ENCODE measurements at regions not wholly inside any gene's neighbourhood (a gene's known extent, or its start where the extent isn't known, plus 50 kb on each side); places are given as distances from the start of the nearest gene placed in this dataset.

DNA sequence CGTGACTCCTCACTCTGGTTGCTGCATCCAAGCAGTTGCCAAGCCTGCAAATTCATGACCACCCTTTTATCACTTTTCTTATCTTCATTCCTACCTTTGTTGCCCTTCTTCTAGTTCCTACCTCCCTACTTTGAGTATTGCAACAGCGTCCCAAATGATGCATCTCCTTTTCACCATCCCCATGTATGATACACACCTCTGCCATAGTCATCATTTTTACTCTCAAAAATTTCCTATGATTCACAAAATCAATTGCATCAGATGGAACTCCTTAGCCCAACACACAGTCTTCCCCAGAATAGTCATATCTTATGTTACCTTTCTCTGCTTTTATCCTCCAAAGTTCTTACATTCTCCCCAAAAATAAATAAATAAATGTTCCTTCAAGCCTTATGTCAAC lies 262.6 kb downstream of the TBL1XR1 start:
- DNase-seq (ENCODE audit: low read depth in 4 of 4, low spot score in 2 of 4) = no peak

DNA sequence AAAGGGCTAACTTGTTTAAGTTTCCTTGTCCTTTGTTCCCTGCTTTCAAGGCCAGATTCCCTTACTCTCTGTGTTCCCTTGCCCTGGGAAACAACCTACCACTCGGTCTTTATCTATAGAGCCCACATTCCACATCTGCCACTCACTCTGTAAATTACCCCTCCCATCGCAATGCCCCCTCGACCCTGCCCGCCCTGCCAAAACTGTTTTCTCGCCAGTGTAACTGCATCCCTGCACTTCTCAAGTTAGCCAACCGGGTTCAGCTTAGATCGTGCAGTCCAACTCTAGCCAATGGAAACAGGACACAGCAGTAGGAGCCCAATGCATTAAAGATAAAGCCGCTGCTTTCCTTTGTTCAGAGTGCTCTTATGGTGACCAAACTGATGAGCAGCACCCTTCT lies 263.6 kb downstream of the TBL1XR1 start:
- no peak for DNase-seq (ENCODE audit: low read depth in 4 of 4, low spot score in 2 of 4)

DNA sequence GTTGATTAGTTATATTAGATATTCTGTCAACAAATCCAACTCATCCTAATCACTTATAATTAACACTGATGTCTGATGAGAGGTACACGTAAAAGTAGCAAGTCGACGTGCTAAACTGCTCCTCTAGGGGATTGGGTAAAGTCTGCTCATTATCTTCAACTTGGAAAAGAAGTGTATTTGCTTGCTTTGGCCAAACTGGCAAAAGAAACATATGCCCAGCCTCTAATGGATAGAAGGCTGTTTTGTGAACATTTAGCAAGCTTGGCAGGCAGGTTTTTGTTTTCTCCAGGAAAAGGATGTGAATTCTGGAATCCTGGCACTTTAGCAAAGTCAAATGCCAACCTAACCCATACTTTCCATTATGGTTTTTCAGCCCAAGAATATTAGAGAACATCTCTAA lies 264.8 kb downstream of the TBL1XR1 start:
- no peak for DNase-seq (ENCODE audit: low read depth in 4 of 4, low spot score in 2 of 4)

DNA sequence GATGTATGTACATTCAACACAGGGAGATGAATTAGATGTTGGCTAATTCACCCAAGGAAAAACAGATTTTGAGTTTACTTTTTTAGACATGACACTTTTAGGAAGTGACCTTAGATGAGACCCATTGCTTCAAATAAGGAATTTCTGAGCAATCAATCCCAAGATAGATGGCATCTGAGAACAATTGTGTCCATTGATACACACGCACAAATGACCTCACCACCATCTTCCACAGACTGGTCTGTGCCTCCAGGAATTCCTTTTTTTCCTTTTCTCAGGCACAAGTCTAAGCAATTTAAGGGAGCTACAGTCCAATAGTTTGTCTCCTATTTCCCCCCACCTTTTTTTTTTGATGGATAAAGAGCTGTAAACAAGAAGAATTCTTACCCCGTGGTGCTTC lies 265.3 kb downstream of the TBL1XR1 start:
- no peak for DNase-seq (ENCODE audit: low read depth in 4 of 4, low spot score in 2 of 4)

DNA sequence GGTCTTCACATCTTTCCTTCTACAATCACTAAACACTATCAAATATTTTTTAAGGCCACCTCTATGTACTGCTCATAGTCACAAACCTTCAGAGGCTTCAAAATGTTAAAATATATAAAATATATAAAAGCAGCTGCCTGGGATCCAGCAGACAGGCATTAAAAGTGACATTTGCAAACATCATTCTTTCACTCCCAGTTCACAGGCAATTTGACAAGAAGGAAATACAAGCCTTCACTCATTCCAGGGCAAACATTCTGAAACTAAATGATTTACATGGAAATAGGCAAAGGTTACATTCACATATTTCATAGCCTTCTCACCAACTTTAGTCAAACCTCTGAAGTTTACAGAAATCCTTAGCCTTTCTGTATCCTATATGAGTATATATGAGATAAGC lies 266.3 kb downstream of the TBL1XR1 start:
- DNase-seq (ENCODE audit: low read depth in 4 of 4, low spot score in 2 of 4) = no peak

DNA sequence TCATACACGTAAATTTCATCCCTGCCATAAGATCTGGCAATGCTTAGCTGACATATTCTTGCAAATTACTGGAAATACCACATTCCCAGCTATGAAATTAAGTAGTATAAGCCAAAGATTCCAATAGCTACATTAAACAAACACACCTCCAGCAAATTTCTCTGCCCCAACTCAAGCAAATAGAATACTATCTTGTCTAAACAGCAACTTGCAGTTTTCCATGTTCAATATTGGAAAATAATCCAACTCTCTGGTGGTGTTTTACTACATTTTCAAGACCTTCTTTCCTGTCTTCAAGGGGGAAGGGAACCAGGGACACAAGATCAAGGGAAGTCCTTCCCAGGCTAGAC lies 268.7 kb downstream of the TBL1XR1 start:
- DNase-seq (ENCODE audit: low read depth in 4 of 4, low spot score in 2 of 4) = no peak

DNA sequence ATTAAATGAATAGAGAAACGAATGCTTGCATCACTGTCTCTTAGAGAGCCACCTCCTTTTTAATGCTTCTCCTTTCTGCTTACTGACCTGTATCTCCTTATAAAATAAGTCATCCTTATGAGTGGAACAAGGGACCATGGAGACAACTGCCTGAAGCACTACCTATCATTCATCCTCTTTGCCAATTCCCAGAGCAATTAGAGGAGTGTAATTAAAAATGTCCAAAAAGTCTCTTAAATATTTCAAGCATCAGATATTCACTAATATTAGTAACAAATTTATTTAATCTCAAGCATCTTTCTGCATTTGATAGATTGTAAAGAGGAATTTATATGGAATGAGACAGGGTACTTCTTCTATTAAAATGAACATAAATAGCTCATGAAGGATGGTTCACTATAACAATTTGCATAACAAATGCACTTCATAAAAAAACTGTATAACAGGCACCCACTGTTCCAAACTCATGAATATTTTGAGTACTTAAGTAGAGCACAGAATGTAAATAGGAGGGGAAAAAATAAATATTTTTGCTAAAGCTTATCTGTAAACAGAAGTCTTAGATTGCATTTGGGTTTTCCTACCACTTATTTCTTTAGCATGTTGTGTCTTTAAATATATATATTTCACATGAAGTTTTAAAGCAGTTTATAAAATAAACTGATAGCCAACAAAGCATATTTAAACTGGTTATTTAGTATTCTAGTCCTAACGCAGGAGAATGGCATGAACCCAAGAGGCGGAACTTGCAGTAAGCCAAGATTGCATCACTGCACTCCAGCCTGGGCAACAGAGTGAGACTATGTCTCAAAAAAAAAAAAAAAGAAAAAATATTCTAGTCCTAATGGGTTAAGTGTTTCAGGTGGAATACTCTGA lies 269.3 kb downstream of the TBL1XR1 start:
- DNase-seq (ENCODE audit: low read depth in 4 of 4, low spot score in 2 of 4) = no peak

DNA sequence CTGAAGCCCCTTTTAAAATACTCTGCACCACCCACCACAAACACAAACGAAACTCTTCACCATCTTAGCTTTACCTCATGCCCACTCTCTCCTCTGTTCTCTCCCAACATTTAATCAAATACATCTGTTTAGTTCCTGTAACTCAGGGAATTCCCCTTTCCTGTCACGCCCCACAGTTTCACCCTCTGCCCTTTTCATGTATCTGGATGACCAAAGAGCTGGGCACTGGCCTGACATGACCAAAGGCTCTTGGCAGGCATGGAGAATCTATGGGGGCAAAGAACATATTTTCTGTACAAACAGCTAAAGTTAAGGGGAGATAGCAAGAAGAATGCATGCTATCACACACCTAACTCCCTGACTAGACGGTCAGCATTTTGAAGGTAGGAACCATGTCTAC lies 270.0 kb downstream of the TBL1XR1 start:
- DNase-seq (ENCODE audit: low read depth in 4 of 4, low spot score in 2 of 4) = no peak

DNA sequence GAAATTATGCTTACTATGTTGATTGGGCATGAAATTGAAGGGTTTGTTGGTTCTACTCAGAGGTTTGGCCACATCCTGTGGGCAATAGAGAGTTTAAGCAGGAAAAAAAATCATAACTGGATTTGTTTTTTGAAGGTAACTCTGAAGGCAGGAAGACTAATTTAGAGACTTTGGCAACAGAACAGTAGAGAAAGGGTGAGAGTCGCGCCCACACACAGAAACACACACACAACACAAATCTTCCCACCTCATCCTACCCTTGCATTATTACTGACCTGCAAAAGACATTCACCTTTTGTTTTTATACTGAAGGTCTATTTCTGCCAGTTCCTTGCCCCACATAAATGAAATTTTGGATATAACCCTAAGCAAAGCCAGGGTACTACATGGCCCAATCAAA lies 270.6 kb downstream of the TBL1XR1 start:
- no peak for DNase-seq (ENCODE audit: low read depth in 4 of 4, low spot score in 2 of 4)

DNA sequence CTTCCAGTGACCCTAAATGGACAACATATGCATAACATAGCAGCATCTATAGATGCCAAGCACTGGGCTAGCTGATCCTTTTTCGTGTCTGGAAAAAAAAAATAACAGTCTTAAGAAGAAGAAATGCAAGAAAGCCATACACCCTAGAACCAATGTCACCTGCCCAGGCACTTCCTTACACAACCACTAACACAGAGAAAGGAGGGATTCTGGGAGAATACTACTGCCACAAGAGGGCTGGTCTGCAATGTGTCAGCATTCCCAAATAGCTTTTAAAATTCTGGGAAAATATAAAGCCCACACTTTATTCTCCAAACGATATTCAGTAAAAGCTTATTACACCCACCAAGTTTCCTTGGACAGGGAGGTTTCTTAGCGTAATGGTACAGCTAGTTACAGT lies 271.2 kb downstream of the TBL1XR1 start:
- DNase-seq (ENCODE audit: low read depth in 4 of 4, low spot score in 2 of 4) = no peak

DNA sequence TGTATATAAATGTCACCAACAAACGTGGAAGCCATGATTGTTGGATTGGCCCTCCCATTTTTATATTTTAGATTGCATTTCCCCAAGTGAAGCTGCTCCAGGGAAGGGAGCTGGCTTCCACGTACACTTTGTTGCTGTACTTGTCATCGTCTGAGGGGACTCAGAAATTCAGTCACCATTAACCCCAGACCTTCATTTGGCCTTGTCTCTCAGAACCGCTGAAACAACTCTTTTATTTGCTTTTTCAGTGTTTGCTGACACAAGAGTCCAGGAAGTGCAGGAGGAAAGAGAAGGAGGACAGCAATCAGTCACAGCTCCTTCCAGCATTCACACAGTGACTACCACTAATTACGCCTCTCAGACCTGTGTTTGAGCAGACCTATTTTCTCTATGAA lies 276.5 kb downstream of the TBL1XR1 start:
- DNase-seq (ENCODE audit: low read depth in 4 of 4, low spot score in 2 of 4) = peak in 3 of 4 donors; percentile 38 to 58 (median 44)

DNA sequence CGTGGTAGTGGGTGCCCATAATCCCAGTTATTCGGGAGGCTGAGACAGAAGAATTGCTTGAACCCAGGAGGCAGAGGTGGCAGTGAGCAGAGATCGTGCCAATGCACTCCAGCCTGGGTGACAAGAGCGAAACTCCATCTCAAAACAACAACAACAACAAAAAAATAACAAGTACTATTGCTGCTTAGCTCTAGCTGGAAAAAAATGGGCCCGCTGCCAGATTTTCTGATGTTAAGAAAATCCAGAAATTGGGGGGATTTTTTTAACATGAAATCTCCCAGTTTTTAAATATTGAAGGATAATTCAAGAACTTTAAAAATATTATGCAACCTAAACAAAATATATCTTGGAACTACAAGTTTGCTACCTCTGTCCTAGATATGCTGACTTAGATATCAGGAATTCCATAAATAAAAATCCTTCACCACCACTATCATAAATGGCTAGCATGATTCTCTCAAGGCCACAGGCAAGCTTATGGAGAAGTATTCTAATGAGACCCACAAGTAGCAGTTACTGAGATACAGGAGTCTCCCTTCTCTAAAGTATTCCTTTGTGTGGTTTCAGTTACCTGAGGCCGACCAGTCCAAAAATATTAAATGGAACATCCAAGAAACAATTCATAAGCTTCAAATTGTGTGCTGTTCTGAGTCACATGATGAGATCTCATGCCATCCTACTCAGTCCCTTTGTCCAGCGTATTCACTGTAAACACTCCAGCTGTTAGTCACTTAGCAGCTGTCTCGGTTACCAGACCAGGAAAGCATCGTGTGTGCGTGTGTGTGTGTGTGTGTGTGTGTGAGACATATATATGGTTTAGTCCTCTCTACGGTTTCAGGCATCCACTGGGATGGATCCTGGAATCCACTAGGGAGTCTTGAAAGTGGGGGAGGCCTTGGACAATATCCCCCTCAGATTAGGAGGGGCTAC lies 277.2 kb downstream of the TBL1XR1 start:
- peak in 2 of 4 donors; percentile 45 to 47 for DNase-seq (ENCODE audit: low read depth in 4 of 4, low spot score in 2 of 4)

DNA sequence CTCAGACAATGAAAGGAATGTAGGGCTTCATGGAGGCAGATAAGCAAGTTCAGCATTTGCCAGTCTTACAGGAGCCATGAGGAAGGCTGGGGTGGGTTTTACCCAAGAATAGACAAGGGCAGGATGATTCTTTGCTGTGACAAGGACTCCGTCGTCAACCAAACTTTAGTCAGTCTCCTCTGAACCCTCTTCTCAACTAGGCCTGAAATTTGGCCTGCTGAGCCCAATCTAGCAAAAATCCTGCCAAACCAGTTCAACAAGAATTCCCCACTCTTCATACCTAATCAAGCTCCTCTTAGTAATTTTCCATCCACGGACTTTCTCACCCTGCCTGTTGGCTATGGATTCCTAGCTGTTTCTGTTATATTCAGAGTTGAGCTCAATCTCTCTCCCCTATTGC lies 280.5 kb downstream of the TBL1XR1 start:
- no peak for DNase-seq (ENCODE audit: low read depth in 4 of 4, low spot score in 2 of 4)

DNA sequence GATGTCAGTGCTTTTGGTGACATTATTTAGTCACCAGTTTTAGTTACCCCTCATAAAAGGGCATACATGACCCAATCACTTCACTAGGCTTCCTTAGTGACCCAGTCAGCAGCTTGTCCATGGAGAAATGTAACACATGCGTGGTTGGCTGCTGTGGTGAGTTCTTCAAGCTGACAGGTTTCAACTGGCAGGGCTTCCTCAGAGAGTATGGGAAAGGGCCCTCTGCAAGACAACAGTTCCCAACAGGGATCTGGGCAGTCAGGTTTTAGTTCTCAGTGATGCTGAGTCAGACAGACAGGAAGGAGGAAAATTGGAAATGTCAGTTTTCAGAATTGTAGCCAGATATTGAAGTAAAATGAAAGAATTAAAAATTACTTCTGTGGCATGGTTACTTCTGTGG lies 282.5 kb downstream of the TBL1XR1 start:
- DNase-seq (ENCODE audit: low read depth in 4 of 4, low spot score in 2 of 4) = no peak

DNA sequence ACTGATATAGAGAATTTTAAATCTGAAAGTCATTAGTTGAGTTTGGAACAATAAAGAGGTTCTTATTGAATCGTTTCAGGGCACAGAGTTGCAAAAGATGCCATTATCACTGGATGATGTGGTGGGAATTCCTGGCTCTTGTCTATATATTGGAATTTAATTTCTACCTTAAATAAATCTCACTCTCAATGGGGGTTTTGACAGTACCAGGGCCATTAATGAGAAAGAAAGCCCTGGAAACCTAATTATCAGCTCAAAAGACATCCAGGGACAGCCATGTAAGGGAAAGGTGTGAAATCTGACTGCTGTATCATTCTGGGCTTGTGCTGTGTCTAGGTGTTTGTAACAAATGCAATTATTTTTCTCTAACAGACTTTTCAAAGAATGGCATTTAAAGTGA lies 285.7 kb downstream of the TBL1XR1 start:
- no peak for DNase-seq (ENCODE audit: low read depth in 4 of 4, low spot score in 2 of 4)

DNA sequence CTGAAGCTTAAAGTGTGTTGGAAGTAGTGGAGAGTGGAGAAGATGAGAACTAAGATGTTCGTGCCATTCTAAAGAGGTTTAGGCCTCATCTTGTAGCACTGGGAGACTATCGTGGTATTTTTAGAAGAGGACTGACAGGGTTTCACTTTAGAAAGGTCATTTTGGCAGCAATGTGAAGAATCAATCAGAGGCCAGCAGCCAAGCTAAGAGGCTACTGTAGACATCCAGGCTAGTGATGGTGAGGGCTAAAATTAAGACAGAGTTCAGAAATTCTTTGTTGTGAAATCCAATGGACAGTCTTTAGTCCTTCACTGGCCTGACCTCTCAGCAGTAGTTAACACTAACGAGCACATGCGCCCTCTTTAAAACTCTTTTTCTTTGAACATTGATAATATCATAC lies 288.2 kb downstream of the TBL1XR1 start:
- DNase-seq (ENCODE audit: low read depth in 4 of 4, low spot score in 2 of 4) = no peak

DNA sequence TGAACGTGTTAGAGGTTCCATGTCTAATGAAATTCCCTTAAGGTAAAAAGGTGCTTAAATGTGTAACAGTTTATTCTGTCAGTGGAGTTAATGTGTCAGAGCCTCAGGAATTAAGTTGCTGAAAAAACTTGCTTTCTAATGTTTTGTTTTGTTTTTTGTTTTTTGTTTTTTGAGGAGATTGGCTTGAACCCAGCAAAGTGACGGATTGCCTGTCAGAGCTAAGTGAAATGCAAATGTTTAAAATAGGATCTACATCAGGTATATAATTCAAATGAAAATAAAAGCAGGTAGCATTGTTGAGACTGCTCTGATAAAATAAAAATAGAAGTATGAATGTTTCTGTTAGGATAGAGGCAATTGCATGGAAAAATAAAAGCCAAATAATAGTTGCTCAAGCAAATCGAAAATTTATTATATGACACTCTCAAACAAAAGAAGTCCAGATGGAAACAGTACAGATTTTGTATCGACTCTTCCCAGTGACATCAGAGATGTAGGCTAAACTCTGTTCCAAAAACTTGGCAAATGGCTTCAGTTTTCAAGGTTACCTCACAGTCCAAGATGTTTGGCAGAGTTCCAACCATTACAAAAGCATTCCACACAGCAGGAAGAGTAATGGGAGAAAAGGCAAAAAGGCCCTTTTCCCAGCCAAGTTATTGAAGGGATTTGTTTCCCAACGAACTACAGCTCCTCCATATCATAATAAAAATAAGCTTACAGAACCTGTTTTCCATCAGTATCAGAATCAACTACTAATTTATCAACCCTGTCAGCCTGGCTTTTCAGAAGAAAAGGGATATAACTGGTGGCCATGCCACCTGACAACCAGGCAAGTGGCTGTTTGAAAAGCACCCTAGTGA lies 291.0 kb downstream of the TBL1XR1 start:
- DNase-seq (ENCODE audit: low read depth in 4 of 4, low spot score in 2 of 4) = peak; percentile 37 to 71 (median 51)

DNA sequence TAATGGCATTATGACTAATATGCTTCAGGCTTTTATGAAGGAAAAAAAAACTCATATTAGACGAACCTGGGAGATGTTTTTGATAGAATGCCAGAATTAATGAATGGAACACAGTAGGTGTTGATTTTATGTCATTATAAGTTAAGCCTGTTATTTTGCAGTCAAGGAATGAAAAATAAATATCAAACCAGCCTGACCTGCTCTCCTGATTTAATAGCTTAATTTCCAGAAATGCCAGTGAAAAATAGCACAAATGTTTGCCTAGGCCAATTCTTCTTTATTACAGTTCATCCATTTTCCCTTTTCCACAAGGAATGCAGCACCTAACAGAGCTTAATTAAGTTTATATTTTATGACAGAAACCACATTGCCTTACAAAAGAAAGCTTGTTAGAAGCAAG lies 292.0 kb downstream of the TBL1XR1 start:
- DNase-seq (ENCODE audit: low read depth in 4 of 4, low spot score in 2 of 4) = no peak

DNA sequence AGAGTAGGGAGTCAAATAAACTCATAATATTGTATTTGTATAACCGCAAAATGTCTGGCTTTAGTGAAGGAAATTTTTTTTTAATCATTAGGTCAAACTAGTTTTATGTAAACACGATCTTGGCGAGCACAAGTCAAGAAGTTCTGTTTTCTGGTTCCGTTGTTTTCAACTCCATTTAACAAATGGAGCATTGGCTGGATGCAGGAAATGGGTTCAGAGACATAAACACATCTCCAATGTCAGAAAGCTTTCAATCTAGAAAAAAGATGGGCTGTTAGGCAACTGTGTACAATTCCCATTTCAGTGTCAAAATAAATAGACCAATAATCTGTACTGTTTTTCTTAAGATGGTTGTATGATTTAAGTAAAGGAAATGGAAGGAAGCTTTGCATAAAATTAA lies 292.8 kb downstream of the TBL1XR1 start:
- DNase-seq (ENCODE audit: low read depth in 4 of 4, low spot score in 2 of 4) = no peak

DNA sequence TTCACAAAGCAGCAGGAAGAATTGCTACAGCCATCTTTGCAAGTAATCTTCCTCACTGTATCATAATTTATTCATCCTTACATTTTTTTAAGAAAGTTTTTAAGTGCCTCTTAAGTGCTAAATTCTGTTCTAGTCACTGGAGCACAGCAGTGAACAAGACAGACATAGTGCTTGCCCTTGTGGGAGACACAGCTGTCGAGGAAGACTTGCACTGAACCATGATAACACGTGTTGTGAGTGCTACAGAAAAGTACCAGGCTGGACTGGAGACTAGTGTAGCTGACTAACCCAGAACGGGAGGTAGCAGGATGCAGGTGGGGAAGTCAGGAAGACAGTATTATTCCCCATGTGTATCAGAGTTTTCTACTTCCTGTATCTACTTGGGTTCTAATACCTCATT lies 300.6 kb downstream of the TBL1XR1 start:
- DNase-seq (ENCODE audit: low read depth in 4 of 4, low spot score in 2 of 4) = no peak

DNA sequence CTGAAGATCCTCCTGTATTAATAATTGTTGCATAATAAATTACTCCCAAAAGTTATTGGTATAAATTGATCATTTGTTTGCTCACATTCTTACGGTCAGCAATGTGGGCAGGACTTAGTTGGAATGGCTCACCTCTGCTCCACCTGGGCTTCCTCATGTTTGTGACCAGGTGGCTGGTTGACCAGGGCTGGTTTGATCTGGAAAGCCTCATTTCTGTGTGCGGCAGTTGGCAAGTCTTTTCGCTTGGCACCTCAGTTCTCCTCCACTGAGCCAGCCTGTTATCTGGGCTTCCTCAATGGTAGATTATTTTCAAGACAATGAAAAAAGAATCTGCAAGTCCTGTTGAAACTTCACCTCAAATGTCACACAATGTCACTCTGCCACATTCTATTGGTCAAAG lies 301.1 kb downstream of the TBL1XR1 start:
- DNase-seq (ENCODE audit: low read depth in 4 of 4, low spot score in 2 of 4) = no peak

Measured in left renal cortex interstitium (tissue), 4 donors.